WTC11 (cell line): ENCODE measurements at regions not wholly inside any gene's neighbourhood (a gene's known extent, or its start where the extent isn't known, plus 50 kb on each side); places are given as distances from the start of the nearest gene placed in this dataset.

Experiments
- CTCF ChIP-seq: fragments of 200-600 bp; IDR thresholded peaks from 2 replicates; pipeline ENCODE4 v1.8.0; 2022; ENCODE audit warnings: antibody characterized with exemption
- HMGXB4 ChIP-seq: sonication (generic); formaldehyde crosslinking; IDR thresholded peaks from 2 replicates; pipeline ENCODE4 v1.8.1; 2023; ENCODE audit warnings: mild to moderate bottlenecking, moderate library complexity, missing genetic modification reagents
- NR2C2 ChIP-seq: sonication (generic); formaldehyde crosslinking; IDR thresholded peaks from 2 replicates; pipeline ENCODE4 v1.8.0; 2022; ENCODE audit warnings: mild to moderate bottlenecking, missing genetic modification reagents
- NR3C1 ChIP-seq: sonication (generic); formaldehyde crosslinking; conservative IDR thresholded peaks from 2 replicates; pipeline ENCODE4 v1.8.1; 2023; ENCODE audit warnings: low read depth, mild to moderate bottlenecking, missing genetic modification reagents
- TEAD4 ChIP-seq: sonication (generic); formaldehyde crosslinking; IDR thresholded peaks from 2 replicates; pipeline ENCODE4 v1.8.0; 2022; ENCODE audit warnings: mild to moderate bottlenecking, missing genetic modification reagents
- USF2 ChIP-seq: sonication (generic); formaldehyde crosslinking; IDR thresholded peaks from 2 replicates; pipeline ENCODE4 v1.8.1; 2023; ENCODE audit warnings: mild to moderate bottlenecking, missing genetic modification reagents, moderate library complexity

GRCh38 chr4:103907414-103907813 is 187.6 kb upstream of the TACR3 start:
- TF ChIP-seq CTCF (no peak), NR2C2 (no peak), NR3C1 (CRISPR knock-in tag) (no peak), TEAD4 (CRISPR knock-in tag) (no peak), USF2 (no peak), HMGXB4 (CRISPR knock-in tag) (no peak)
